Endothelial cell of umbilical vein (primary cell): ENCODE measurements at regions not wholly inside any gene's neighbourhood (a gene's known extent, or its start where the extent isn't known, plus 50 kb on each side); places are given as distances from the start of the nearest gene placed in this dataset.
"Not testable (repeated sequence)": the region's sequence is repeated elsewhere in the genome, so short reads cannot be mapped to it uniquely, and the experiment has no call there.

Source experiments
- EZH2 ChIP-seq: IDR thresholded peaks from 2 replicates; pipeline ENCODE4 v1.6.1; 2012; ENCODE audit warnings: borderline replicate concordance, low read depth, mild to moderate bottlenecking, moderate library complexity, low read length, inconsistent platforms; ENCODE audit not compliant: severe bottlenecking
- FOS ChIP-seq: IDR thresholded peaks from 2 replicates; pipeline ENCODE4 v1.6.1; 2011; ENCODE audit warnings: mild to moderate bottlenecking, low read length, moderate library complexity, borderline replicate concordance; ENCODE audit not compliant: insufficient read depth
- GATA2 ChIP-seq: IDR thresholded peaks from 2 replicates; pipeline ENCODE4 v1.7.0; 2011; ENCODE audit warnings: low read depth, mild to moderate bottlenecking, moderate library complexity, mixed read lengths, low read length; ENCODE audit not compliant: insufficient read length, insufficient read depth
- JUN ChIP-seq: IDR thresholded peaks from 2 replicates; pipeline ENCODE4 v1.6.1; 2011; ENCODE audit warnings: borderline replicate concordance, low read depth; ENCODE audit not compliant: insufficient read length, insufficient read depth
- MYC ChIP-seq: IDR thresholded peaks from one replicate; pipeline ENCODE4 v1.6.1; 2011; ENCODE audit warnings: mild to moderate bottlenecking, low read depth, low read length
- POLR2A ChIP-seq: IDR thresholded peaks from 2 replicates; pipeline ENCODE4 v1.6.1; 2012; ENCODE audit warnings: low read depth, mild to moderate bottlenecking, control low read depth, low read length
- POLR2AphosphoS5 ChIP-seq: IDR thresholded peaks from 2 replicates; pipeline ENCODE4 v1.6.1; 2012; ENCODE audit warnings: low read depth, mild to moderate bottlenecking, control low read depth, low read length, moderate library complexity; ENCODE audit not compliant: insufficient read depth
- TF ChIP-seq, protein P1 (sequence below), 2 donors: IDR thresholded peaks; 1 replicate in 1 of 2; 2 replicates in 1 of 2; pipeline ENCODE4 v1.5.1; 2011; ENCODE audit warnings: low read length in 2 of 2, mild to moderate bottlenecking in 2 of 2, moderate library complexity in 2 of 2, control low read depth in 1 of 2, inconsistent platforms in 1 of 2, low read depth in 1 of 2; ENCODE audit not compliant: insufficient read depth in 1 of 2; ENCODE audit errors: extremely low read depth in 1 of 2
- TF ChIP-seq, protein P2 (sequence below): IDR thresholded peaks from 2 replicates; pipeline ENCODE4 v1.6.1; 2011; ENCODE audit not compliant: insufficient read depth, insufficient read length

DNA sequence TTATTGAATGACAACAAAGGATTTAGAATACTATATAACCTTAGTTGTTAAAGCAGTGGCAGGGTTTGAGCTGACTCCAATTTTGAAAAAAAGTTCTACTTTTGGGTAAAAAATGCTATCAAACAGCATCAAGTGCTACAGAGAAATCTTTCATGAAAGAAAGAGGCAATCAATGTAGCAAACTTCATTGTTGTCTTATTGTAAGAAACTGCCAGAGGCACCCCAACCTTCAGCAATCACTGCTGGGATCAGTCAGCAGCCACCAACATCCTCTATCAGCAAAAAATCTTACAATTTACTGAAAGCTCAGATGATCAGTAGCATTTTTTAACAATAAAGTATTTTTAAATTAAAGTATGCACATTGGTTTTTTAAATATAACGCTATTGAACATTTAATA lies 4754.7 kb upstream of the OR11H1 start:
- TF ChIP-seq, protein P1, sequence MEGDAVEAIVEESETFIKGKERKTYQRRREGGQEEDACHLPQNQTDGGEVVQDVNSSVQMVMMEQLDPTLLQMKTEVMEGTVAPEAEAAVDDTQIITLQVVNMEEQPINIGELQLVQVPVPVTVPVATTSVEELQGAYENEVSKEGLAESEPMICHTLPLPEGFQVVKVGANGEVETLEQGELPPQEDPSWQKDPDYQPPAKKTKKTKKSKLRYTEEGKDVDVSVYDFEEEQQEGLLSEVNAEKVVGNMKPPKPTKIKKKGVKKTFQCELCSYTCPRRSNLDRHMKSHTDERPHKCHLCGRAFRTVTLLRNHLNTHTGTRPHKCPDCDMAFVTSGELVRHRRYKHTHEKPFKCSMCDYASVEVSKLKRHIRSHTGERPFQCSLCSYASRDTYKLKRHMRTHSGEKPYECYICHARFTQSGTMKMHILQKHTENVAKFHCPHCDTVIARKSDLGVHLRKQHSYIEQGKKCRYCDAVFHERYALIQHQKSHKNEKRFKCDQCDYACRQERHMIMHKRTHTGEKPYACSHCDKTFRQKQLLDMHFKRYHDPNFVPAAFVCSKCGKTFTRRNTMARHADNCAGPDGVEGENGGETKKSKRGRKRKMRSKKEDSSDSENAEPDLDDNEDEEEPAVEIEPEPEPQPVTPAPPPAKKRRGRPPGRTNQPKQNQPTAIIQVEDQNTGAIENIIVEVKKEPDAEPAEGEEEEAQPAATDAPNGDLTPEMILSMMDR (IDR thresholded peaks at IDR 0.05; ENCODE audit: extremely low read depth in 1 of 2, insufficient read depth in 1 of 2, low read depth in 1 of 2, low read length in 2 of 2), result not testable (repeated sequence)
- not testable (repeated sequence) for TF ChIP-seq FOS, POLR2A, POLR2AphosphoS5, JUN, EZH2, GATA2, MYC
- TF ChIP-seq, protein P2, sequence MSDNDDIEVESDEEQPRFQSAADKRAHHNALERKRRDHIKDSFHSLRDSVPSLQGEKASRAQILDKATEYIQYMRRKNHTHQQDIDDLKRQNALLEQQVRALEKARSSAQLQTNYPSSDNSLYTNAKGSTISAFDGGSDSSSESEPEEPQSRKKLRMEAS, result not testable (repeated sequence)
